Keratinocyte (primary cell): ENCODE measurements at regions not wholly inside any gene's neighbourhood (a gene's known extent, or its start where the extent isn't known, plus 50 kb on each side); places are given as distances from the start of the nearest gene placed in this dataset.

Source experiments
- DNase-seq: peaks from one replicate; pipeline ENCODE4 v3.0.0-alpha.2; 2011; ENCODE audit warnings: low read depth, missing footprints, low spot score
- FAIRE-seq: peaks from 2 replicates; lab custom pipeline; 2011; peaks lifted over from hg19 to GRCh38; lab: Jason Lieb, UNC
- H2AFZ ChIP-seq: 2 replicates; pipeline ENCODE4 v1.6.0; 2012; ENCODE audit warnings: low read length, control low read depth, inconsistent platforms; ENCODE audit not compliant: control insufficient read depth
- H3K27ac ChIP-seq: 2 replicates; pipeline ENCODE4 v1.5.1; 2011; ENCODE audit warnings: low read length; ENCODE audit not compliant: control insufficient read depth, insufficient read depth
- H3K27me3 ChIP-seq: 3 replicates; pipeline ENCODE4 v1.6.0; 2011; ENCODE audit warnings: low read length; ENCODE audit not compliant: control insufficient read depth, insufficient read depth; ENCODE audit errors: extremely low read depth
- H3K36me3 ChIP-seq, 2 experiments: 2 replicates in 1 of 2; 3 replicates in 1 of 2; pipeline ENCODE4 v1.5.1; 2011; ENCODE audit warnings: low read length in 2 of 2, mild to moderate bottlenecking in 1 of 2; ENCODE audit not compliant: control insufficient read depth in 2 of 2, insufficient read depth in 2 of 2; ENCODE audit errors: extremely low read depth in 1 of 2
- H3K4me1 ChIP-seq: 3 replicates; pipeline ENCODE4 v1.5.1; 2011; ENCODE audit warnings: low read length; ENCODE audit not compliant: control insufficient read depth, insufficient read depth; ENCODE audit errors: extremely low read depth
- H3K4me2 ChIP-seq: 3 replicates; pipeline ENCODE4 v1.6.0; 2011; ENCODE audit warnings: low read depth, low read length; ENCODE audit not compliant: control insufficient read depth, insufficient read depth; ENCODE audit errors: extremely low read depth
- H3K4me3 ChIP-seq, 3 experiments: fragments of 200-600 bp in 1 of 3; sonication (generic) in 1 of 3; 2 replicates in 2 of 3; 3 replicates in 1 of 3; pipeline ENCODE4 v1.5.1; 2011 to 2016; ENCODE audit warnings: low read length in 3 of 3, mild to moderate bottlenecking in 3 of 3, control low read depth in 2 of 3, inconsistent platforms in 1 of 3, low read depth in 1 of 3, mixed read lengths in 1 of 3, mixed run types in 1 of 3, moderate library complexity in 1 of 3; ENCODE audit not compliant: control insufficient read depth in 2 of 3, insufficient read depth in 2 of 3; ENCODE audit errors: extremely low read depth in 1 of 3
- H3K79me2 ChIP-seq: 2 replicates; pipeline ENCODE4 v1.6.0; 2012; ENCODE audit warnings: low read length; ENCODE audit not compliant: control insufficient read depth, insufficient read depth
- H3K9ac ChIP-seq: 3 replicates; pipeline ENCODE4 v1.6.0; 2011; ENCODE audit warnings: low read length; ENCODE audit not compliant: control insufficient read depth, insufficient read depth; ENCODE audit errors: extremely low read depth
- H3K9me1 ChIP-seq: 3 replicates; pipeline ENCODE4 v1.6.0; 2011; ENCODE audit warnings: low read length; ENCODE audit not compliant: control insufficient read depth, insufficient read depth; ENCODE audit errors: extremely low read depth
- H3K9me3 ChIP-seq: 2 replicates; pipeline ENCODE4 v1.5.1; 2012; ENCODE audit warnings: low read depth, low read length; ENCODE audit not compliant: control insufficient read depth
- H4K20me1 ChIP-seq: 3 replicates; pipeline ENCODE4 v1.6.0; 2011; ENCODE audit warnings: low read length; ENCODE audit not compliant: control insufficient read depth, insufficient read depth; ENCODE audit errors: extremely low read depth
- EZH2 ChIP-seq: IDR thresholded peaks from one replicate; pipeline ENCODE4 v1.6.1; 2012; ENCODE audit warnings: inconsistent platforms, mild to moderate bottlenecking, low read length, moderate library complexity
- dilution Hi-C: fragments of 300-500 bp; cut with MboI; formaldehyde crosslinking; loops from one replicate; pipeline ENCODE4 v1.7.0; 2020; ENCODE audit warnings: low sequenced_read_pairs; ENCODE audit not compliant: extremely low pct_ligation_motif_present
- TF ChIP-seq, protein P1 (sequence below), 3 experiments: IDR thresholded peaks in 1 of 3; conservative IDR thresholded peaks in 1 of 3; optimal IDR thresholded peaks in 1 of 3; 2 replicates in 2 of 3; 3 replicates in 1 of 3; pipeline versions ENCODE3 to v1.5.1; 2011; ENCODE audit warnings: low read length in 3 of 3, mild to moderate bottlenecking in 3 of 3, moderate library complexity in 2 of 3, control low read depth in 1 of 3, inconsistent platforms in 1 of 3; ENCODE audit not compliant: insufficient read depth in 2 of 3; ENCODE audit errors: extremely low read depth in 1 of 3

- FAIRE-seq (no peak), DNase-seq (no peak)
- TF ChIP-seq, protein P1, sequence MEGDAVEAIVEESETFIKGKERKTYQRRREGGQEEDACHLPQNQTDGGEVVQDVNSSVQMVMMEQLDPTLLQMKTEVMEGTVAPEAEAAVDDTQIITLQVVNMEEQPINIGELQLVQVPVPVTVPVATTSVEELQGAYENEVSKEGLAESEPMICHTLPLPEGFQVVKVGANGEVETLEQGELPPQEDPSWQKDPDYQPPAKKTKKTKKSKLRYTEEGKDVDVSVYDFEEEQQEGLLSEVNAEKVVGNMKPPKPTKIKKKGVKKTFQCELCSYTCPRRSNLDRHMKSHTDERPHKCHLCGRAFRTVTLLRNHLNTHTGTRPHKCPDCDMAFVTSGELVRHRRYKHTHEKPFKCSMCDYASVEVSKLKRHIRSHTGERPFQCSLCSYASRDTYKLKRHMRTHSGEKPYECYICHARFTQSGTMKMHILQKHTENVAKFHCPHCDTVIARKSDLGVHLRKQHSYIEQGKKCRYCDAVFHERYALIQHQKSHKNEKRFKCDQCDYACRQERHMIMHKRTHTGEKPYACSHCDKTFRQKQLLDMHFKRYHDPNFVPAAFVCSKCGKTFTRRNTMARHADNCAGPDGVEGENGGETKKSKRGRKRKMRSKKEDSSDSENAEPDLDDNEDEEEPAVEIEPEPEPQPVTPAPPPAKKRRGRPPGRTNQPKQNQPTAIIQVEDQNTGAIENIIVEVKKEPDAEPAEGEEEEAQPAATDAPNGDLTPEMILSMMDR (optimal IDR thresholded peaks at IDR 0.05 in 1 of 3, IDR thresholded peaks at IDR 0.05 in 1 of 3, conservative IDR thresholded peaks at IDR 0.05 in 1 of 3; ENCODE audit: extremely low read depth in 1 of 3, insufficient read depth in 2 of 3, low read length in 3 of 3): no peak
- TF ChIP-seq EZH2: no peak
- no peaks in the 10 kb centered on the region for H4K20me1 ChIP-seq
- no peaks in the 10 kb centered on the region for H3K4me1 ChIP-seq
- dilution Hi-C loops: no loop called here
- H3K4me2 ChIP-seq: no peak overlapping the region
- no peaks in the 10 kb centered on the region for H3K9me3 ChIP-seq
- H2AFZ ChIP-seq: no peak overlapping the region
- H3K36me3 ChIP-seq: no peaks in the 10 kb centered on the region
- no peaks in the 10 kb centered on the region for H3K79me2 ChIP-seq
- H3K27me3 ChIP-seq: no peaks in the 10 kb centered on the region
- no peak overlapping the region for H3K9ac ChIP-seq
- no peaks in the 10 kb centered on the region for H3K9me1 ChIP-seq
- H3K4me3 ChIP-seq: no peak overlapping the region
- H3K27ac ChIP-seq: no peak overlapping the region
Observed at GRCh38 chr1:81449786-81450185, 350.9 kb upstream of the ADGRL2 start.

GRCh38 chr1:81446000-81446669, 354.6 kb upstream of the ADGRL2 start:
- no peak overlapping the region for H3K4me3 ChIP-seq
- no peaks in the 10 kb centered on the region for H3K27me3 ChIP-seq
- H3K9ac ChIP-seq: no peak overlapping the region
- H3K9me3 ChIP-seq: no peaks in the 10 kb centered on the region
- TF ChIP-seq, protein P1 (optimal IDR thresholded peaks at IDR 0.05 in 1 of 3, IDR thresholded peaks at IDR 0.05 in 1 of 3, conservative IDR thresholded peaks at IDR 0.05 in 1 of 3; ENCODE audit: extremely low read depth in 1 of 3, insufficient read depth in 2 of 3, low read length in 3 of 3): no peak
- TF ChIP-seq EZH2: no peak
- no peaks in the 10 kb centered on the region for H3K79me2 ChIP-seq
- no peak overlapping the region for H3K27ac ChIP-seq
- H2AFZ ChIP-seq: no peak overlapping the region
- no peaks in the 10 kb centered on the region for H3K4me1 ChIP-seq
- H3K9me1 ChIP-seq: no peaks in the 10 kb centered on the region
- dilution Hi-C loops: no loop called here
- FAIRE-seq (no peak), DNase-seq (no peak)
- no peak overlapping the region for H3K4me2 ChIP-seq
- no peaks in the 10 kb centered on the region for H4K20me1 ChIP-seq
- no peaks in the 10 kb centered on the region for H3K36me3 ChIP-seq
